ENCODE measurements at regions not wholly inside any gene's neighbourhood (a gene's known extent, or its start where the extent isn't known, plus 50 kb on each side); places are given as distances from the start of the nearest gene placed in this dataset.

DNA sequence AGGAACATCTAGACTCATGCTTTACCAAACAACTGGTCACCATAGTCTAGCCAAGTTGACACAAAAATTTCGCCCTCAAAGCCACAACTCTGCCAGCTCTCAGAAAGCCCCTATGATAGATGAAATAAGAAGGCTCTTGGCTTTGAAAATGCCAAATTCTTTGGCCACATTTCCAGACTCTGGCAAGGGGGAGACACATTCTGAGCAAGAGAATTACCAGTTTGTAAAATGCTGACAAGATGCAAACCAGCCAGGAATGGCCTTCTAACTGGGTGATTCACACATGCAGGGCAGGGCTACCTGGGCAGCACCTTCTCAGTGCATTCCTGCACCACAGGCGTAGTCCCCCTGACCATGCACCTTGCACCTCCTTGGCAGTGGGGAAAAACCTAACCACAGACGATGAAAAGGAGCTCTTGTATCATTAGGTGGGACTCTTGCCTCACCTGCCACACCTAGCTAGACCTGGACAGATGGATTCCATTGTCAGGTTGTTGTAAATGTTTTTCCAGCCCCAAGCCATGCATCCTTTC, 77.4 kb upstream of the CPEB2 start:
- no peak for TF ChIP-seq POLR2AphosphoS5 (IDR thresholded peaks at IDR 0.05; ENCODE audit: low read depth)
- TF ChIP-seq, protein P1, sequence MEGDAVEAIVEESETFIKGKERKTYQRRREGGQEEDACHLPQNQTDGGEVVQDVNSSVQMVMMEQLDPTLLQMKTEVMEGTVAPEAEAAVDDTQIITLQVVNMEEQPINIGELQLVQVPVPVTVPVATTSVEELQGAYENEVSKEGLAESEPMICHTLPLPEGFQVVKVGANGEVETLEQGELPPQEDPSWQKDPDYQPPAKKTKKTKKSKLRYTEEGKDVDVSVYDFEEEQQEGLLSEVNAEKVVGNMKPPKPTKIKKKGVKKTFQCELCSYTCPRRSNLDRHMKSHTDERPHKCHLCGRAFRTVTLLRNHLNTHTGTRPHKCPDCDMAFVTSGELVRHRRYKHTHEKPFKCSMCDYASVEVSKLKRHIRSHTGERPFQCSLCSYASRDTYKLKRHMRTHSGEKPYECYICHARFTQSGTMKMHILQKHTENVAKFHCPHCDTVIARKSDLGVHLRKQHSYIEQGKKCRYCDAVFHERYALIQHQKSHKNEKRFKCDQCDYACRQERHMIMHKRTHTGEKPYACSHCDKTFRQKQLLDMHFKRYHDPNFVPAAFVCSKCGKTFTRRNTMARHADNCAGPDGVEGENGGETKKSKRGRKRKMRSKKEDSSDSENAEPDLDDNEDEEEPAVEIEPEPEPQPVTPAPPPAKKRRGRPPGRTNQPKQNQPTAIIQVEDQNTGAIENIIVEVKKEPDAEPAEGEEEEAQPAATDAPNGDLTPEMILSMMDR (conservative IDR thresholded peaks at IDR 0.05; ENCODE audit: low read depth in 2 of 2): no peak
- no peak for TF ChIP-seq EZH2phosphoT487 (IDR thresholded peaks at IDR 0.05; ENCODE audit: unreplicated experiment)
- no peak for TF ChIP-seq EZH2 (IDR thresholded peaks at IDR 0.05; ENCODE audit: low read depth, unreplicated experiment)
- TF ChIP-seq, protein P2, sequence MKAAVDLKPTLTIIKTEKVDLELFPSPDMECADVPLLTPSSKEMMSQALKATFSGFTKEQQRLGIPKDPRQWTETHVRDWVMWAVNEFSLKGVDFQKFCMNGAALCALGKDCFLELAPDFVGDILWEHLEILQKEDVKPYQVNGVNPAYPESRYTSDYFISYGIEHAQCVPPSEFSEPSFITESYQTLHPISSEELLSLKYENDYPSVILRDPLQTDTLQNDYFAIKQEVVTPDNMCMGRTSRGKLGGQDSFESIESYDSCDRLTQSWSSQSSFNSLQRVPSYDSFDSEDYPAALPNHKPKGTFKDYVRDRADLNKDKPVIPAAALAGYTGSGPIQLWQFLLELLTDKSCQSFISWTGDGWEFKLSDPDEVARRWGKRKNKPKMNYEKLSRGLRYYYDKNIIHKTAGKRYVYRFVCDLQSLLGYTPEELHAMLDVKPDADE (IDR thresholded peaks at IDR 0.05): no peak
- TF ChIP-seq CREB1 (CRISPR knock-in tag; IDR thresholded peaks at IDR 0.05; ENCODE audit: low read depth): no peak
- TF ChIP-seq, protein P3, sequence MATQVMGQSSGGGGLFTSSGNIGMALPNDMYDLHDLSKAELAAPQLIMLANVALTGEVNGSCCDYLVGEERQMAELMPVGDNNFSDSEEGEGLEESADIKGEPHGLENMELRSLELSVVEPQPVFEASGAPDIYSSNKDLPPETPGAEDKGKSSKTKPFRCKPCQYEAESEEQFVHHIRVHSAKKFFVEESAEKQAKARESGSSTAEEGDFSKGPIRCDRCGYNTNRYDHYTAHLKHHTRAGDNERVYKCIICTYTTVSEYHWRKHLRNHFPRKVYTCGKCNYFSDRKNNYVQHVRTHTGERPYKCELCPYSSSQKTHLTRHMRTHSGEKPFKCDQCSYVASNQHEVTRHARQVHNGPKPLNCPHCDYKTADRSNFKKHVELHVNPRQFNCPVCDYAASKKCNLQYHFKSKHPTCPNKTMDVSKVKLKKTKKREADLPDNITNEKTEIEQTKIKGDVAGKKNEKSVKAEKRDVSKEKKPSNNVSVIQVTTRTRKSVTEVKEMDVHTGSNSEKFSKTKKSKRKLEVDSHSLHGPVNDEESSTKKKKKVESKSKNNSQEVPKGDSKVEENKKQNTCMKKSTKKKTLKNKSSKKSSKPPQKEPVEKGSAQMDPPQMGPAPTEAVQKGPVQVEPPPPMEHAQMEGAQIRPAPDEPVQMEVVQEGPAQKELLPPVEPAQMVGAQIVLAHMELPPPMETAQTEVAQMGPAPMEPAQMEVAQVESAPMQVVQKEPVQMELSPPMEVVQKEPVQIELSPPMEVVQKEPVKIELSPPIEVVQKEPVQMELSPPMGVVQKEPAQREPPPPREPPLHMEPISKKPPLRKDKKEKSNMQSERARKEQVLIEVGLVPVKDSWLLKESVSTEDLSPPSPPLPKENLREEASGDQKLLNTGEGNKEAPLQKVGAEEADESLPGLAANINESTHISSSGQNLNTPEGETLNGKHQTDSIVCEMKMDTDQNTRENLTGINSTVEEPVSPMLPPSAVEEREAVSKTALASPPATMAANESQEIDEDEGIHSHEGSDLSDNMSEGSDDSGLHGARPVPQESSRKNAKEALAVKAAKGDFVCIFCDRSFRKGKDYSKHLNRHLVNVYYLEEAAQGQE (IDR thresholded peaks at IDR 0.05; ENCODE audit: unreplicated experiment): no peak
- TF ChIP-seq NANOG (IDR thresholded peaks at IDR 0.05; ENCODE audit: borderline replicate concordance): no peak

Data from GM23338 (cell line).